GM23248 (cell line): ENCODE measurements at regions not wholly inside any gene's neighbourhood (a gene's known extent, or its start where the extent isn't known, plus 50 kb on each side); places are given as distances from the start of the nearest gene placed in this dataset.

Experiments
- DNase-seq: peaks from one replicate; pipeline ENCODE4 v3.0.0-alpha.2; 2015
- H2AFZ ChIP-seq: fragments of 200-600 bp; sonication (generic); 2 replicates; pipeline ENCODE4 v1.6.1; 2016; ENCODE audit warnings: antibody characterized with exemption
- H3F3A ChIP-seq: fragments of 200-600 bp; sonication (generic); 2 replicates; pipeline ENCODE4 v1.6.1; 2016; ENCODE audit warnings: mild to moderate bottlenecking, antibody characterized with exemption, mixed run types; ENCODE audit not compliant: insufficient read depth
- H3K27ac ChIP-seq: fragments of 200-600 bp; sonication (generic); 2 replicates; pipeline ENCODE4 v1.5.1; 2016; ENCODE audit warnings: mild to moderate bottlenecking
- H3K27me3 ChIP-seq: fragments of 200-600 bp; sonication (generic); replicated peaks from 2 replicates; pipeline ENCODE4 v1.6.1; 2016; ENCODE audit warnings: mild to moderate bottlenecking; ENCODE audit not compliant: insufficient read depth
- H3K36me3 ChIP-seq: fragments of 200-600 bp; sonication (generic); 2 replicates; pipeline ENCODE4 v1.6.1; 2016; ENCODE audit warnings: low read depth, mild to moderate bottlenecking
- H3K4me1 ChIP-seq: fragments of 200-600 bp; sonication (generic); 2 replicates; pipeline ENCODE4 v1.6.1; 2016; ENCODE audit warnings: mild to moderate bottlenecking; ENCODE audit not compliant: insufficient read depth
- H3K4me2 ChIP-seq: fragments of 200-600 bp; sonication (generic); one replicate; pipeline ENCODE4 v1.6.1; 2016; ENCODE audit warnings: mild to moderate bottlenecking; ENCODE audit not compliant: unreplicated experiment
- H3K4me3 ChIP-seq: fragments of 200-600 bp; sonication (generic); 2 replicates; pipeline ENCODE4 v1.5.1; 2016; ENCODE audit warnings: mild to moderate bottlenecking
- H3K79me2 ChIP-seq: fragments of 200-600 bp; sonication (generic); 2 replicates; pipeline ENCODE4 v1.6.1; 2016; ENCODE audit warnings: mild to moderate bottlenecking; ENCODE audit not compliant: insufficient read depth
- H3K9ac ChIP-seq: fragments of 200-600 bp; sonication (generic); 2 replicates; pipeline ENCODE4 v1.6.1; 2016; ENCODE audit warnings: mild to moderate bottlenecking
- H3K9me2 ChIP-seq: fragments of 200-600 bp; sonication (generic); 2 replicates; pipeline ENCODE4 v1.6.1; 2016; ENCODE audit warnings: mixed run types, mild to moderate bottlenecking, moderate library complexity; ENCODE audit not compliant: insufficient read depth
- H3K9me3 ChIP-seq: fragments of 200-600 bp; sonication (generic); one replicate; pipeline ENCODE4 v1.6.1; 2017; ENCODE audit warnings: low read depth
- H4K20me1 ChIP-seq: fragments of 200-600 bp; sonication (generic); 2 replicates; pipeline ENCODE4 v1.6.0; 2016; ENCODE audit not compliant: insufficient read depth
- EZH2 ChIP-seq: fragments of 200-600 bp; sonication (generic); IDR thresholded peaks from 2 replicates; pipeline ENCODE4 v1.6.1; 2018; ENCODE audit warnings: antibody characterized with exemption, mild to moderate bottlenecking; ENCODE audit not compliant: insufficient read depth, poor library complexity, severe bottlenecking
- EZH2phosphoT487 ChIP-seq: fragments of 200-600 bp; sonication (generic); IDR thresholded peaks from 2 replicates; pipeline ENCODE4 v1.6.1; 2018; ENCODE audit warnings: antibody characterized with exemption, moderate library complexity, mild to moderate bottlenecking, low read depth; ENCODE audit not compliant: insufficient read depth
- WGBS, 2 experiments: methylation state at CpG; one replicate each; pipeline ENCODE4 v1.1.6; 2015 to 2017; ENCODE audit warnings: low lambda C conversion rate in 2 of 2, low coverage in 1 of 2; ENCODE audit errors: missing lambda C conversion rate in 2 of 2; 5-methylcytosine and 5-hydroxymethylcytosine counted together
- in situ Hi-C: fragments of 300-500 bp; cut with MboI; formaldehyde crosslinking; loops from 2 replicates; pipeline ENCODE4 v1.15.0; 2020

- H3F3A ChIP-seq = no peaks in the 10 kb centered on the region
- no peak overlapping the region for H3K4me3 ChIP-seq
- no peak overlapping the region for H2AFZ ChIP-seq
- no peak overlapping the region for H3K4me2 ChIP-seq
- DNase-seq = no peak
- no peaks in the 10 kb centered on the region for H3K79me2 ChIP-seq
- H3K9me2 ChIP-seq = no peaks in the 10 kb centered on the region
- H3K9me3 ChIP-seq = no peaks in the 10 kb centered on the region
- 53 to 65% methylated on average over 4 of the region's 4 CpGs for WGBS, 2 experiments
- no peaks in the 10 kb centered on the region for H3K27me3 ChIP-seq
- H3K9ac ChIP-seq = no peak overlapping the region
- no peaks in the 10 kb centered on the region for H3K4me1 ChIP-seq
- TF ChIP-seq EZH2 = no peak
- TF ChIP-seq EZH2phosphoT487 = no peak
- H3K27ac ChIP-seq = no peak overlapping the region
- in situ Hi-C loops = no loop called here
- H4K20me1 ChIP-seq = no peaks in the 10 kb centered on the region
- H3K36me3 ChIP-seq = no peaks in the 10 kb centered on the region
Observed at GRCh38 chr12:82012176-82012575, 253.0 kb upstream of the PPFIA2 start.

- Histone ChIP-seq H3K27me3 (no peaks in the 10 kb centered on the region), H3K4me1 (no peaks in the 10 kb centered on the region), H3K27ac (no peak overlapping the region), H2AFZ (no peak overlapping the region), H3K9me3 (no peaks in the 10 kb centered on the region), H3K4me3 (no peak overlapping the region), H3K79me2 (no peaks in the 10 kb centered on the region), H3K9me2 (no peaks in the 10 kb centered on the region), H3K4me2 (no peak overlapping the region), H4K20me1 (no peaks in the 10 kb centered on the region), H3K9ac (no peak overlapping the region), H3K36me3 (no peaks in the 10 kb centered on the region), H3F3A (no peaks in the 10 kb centered on the region)
- WGBS, 2 experiments = 48 to 52% methylated on average over 2 of the region's 2 CpGs
- TF ChIP-seq EZH2phosphoT487 (no peak), EZH2 (no peak)
- in situ Hi-C loops = no loop called here
- no peak for DNase-seq
Observed at GRCh38 chr12:82009524-82009923, 250.4 kb upstream of the PPFIA2 start.

- H3K27me3 ChIP-seq = no peaks in the 10 kb centered on the region
- H4K20me1 ChIP-seq = no peaks in the 10 kb centered on the region
- no peak overlapping the region for H3K4me2 ChIP-seq
- TF ChIP-seq EZH2 (no peak), EZH2phosphoT487 (no peak)
- no peaks in the 10 kb centered on the region for H3K9me3 ChIP-seq
- H3F3A ChIP-seq = no peaks in the 10 kb centered on the region
- no peaks in the 10 kb centered on the region for H3K36me3 ChIP-seq
- no peak overlapping the region for H3K4me3 ChIP-seq
- no peaks in the 10 kb centered on the region for H3K79me2 ChIP-seq
- 52 to 53% methylated on average over 1 of the region's 1 CpG for WGBS, 2 experiments
- no peak overlapping the region for H2AFZ ChIP-seq
- no peaks in the 10 kb centered on the region for H3K9me2 ChIP-seq
- DNase-seq = no peak
- no peak overlapping the region for H3K27ac ChIP-seq
- in situ Hi-C loops = no loop called here
- no peaks in the 10 kb centered on the region for H3K4me1 ChIP-seq
- H3K9ac ChIP-seq = no peak overlapping the region
Observed at GRCh38 chr12:82008251-82008650, 249.1 kb upstream of the PPFIA2 start.

GRCh38 chr12:81998761-81999378 lies 239.7 kb upstream of the PPFIA2 start:
- Histone ChIP-seq H3K9me2 (no peaks in the 10 kb centered on the region), H2AFZ (no peak overlapping the region), H3K27me3 (no peaks in the 10 kb centered on the region), H3K4me1 (no peaks in the 10 kb centered on the region), H3K36me3 (no peaks in the 10 kb centered on the region), H4K20me1 (no peaks in the 10 kb centered on the region), H3K9me3 (no peaks in the 10 kb centered on the region), H3F3A (no peaks in the 10 kb centered on the region), H3K9ac (no peak overlapping the region), H3K27ac (no peak overlapping the region), H3K4me3 (no peak overlapping the region), H3K79me2 (no peaks in the 10 kb centered on the region), H3K4me2 (no peak overlapping the region)
- no peak for TF ChIP-seq EZH2
- TF ChIP-seq EZH2phosphoT487 = no peak
- no peak for DNase-seq
- 9 to 21% methylated on average over 2 of the region's 2 CpGs for WGBS, 2 experiments
- in situ Hi-C loops = no loop called here

GRCh38 chr12:81992461-81992860 lies 233.3 kb upstream of the PPFIA2 start:
- H3K4me1 ChIP-seq = no peaks in the 10 kb centered on the region
- in situ Hi-C loops = no loop called here

More at GRCh38 chr12:81992461-81992860, 233.3 kb upstream of the PPFIA2 start:
- Histone ChIP-seq H3K27ac (no peak overlapping the region), H2AFZ (no peak overlapping the region), H3K27me3 (no peaks in the 10 kb centered on the region), H3K79me2 (no peaks in the 10 kb centered on the region), H3K9me2 (no peaks in the 10 kb centered on the region), H3K4me3 (no peak overlapping the region), H4K20me1 (no peaks in the 10 kb centered on the region), H3K4me2 (no peak overlapping the region), H3K9me3 (no peaks in the 10 kb centered on the region), H3K9ac (no peak overlapping the region), H3K36me3 (no peaks in the 10 kb centered on the region), H3F3A (no peaks in the 10 kb centered on the region)
- 37 to 46% methylated on average over 2 of the region's 2 CpGs for WGBS, 2 experiments
- peak; percentile 5 for DNase-seq
- no peak for TF ChIP-seq EZH2phosphoT487
- TF ChIP-seq EZH2 = no peak
